Ishikawa (cell line): ENCODE measurements at regions not wholly inside any gene's neighbourhood (a gene's known extent, or its start where the extent isn't known, plus 50 kb on each side); places are given as distances from the start of the nearest gene placed in this dataset.
A peak's percentile ranks its signal among the peaks of the same experiment; 100 is the strongest.

Experiments used
- CREB1 ChIP-seq: IDR thresholded peaks from 2 replicates; pipeline ENCODE4 v1.6.1; 2012; ENCODE audit warnings: low read depth
- EGR1 ChIP-seq: IDR thresholded peaks from 2 replicates; pipeline ENCODE4 v1.6.1; 2012
- EP300 ChIP-seq: IDR thresholded peaks from 2 replicates; pipeline ENCODE4 v1.6.1; 2012; ENCODE audit warnings: borderline replicate concordance
- NFIC ChIP-seq: IDR thresholded peaks from 2 replicates; pipeline ENCODE4 v1.6.1; 2012
- RAD21 ChIP-seq: IDR thresholded peaks from 2 replicates; pipeline ENCODE4 v1.6.1; 2012; ENCODE audit warnings: low read depth
- TCF12 ChIP-seq: IDR thresholded peaks from 2 replicates; pipeline ENCODE4 v1.6.1; 2012; ENCODE audit warnings: low read depth
- YY1 ChIP-seq: IDR thresholded peaks from 2 replicates; pipeline ENCODE4 v1.6.1; 2012; ENCODE audit warnings: low read depth
- TF ChIP-seq, protein P1 (sequence below): IDR thresholded peaks from 2 replicates; pipeline ENCODE4 v1.6.1; 2012
- TF ChIP-seq, protein P2 (sequence below): IDR thresholded peaks from 2 replicates; pipeline ENCODE4 v1.6.1; 2012
- TF ChIP-seq, protein P3 (sequence below): IDR thresholded peaks from 2 replicates; pipeline ENCODE4 v1.6.1; 2012; ENCODE audit warnings: low read depth, mild to moderate bottlenecking

DNA sequence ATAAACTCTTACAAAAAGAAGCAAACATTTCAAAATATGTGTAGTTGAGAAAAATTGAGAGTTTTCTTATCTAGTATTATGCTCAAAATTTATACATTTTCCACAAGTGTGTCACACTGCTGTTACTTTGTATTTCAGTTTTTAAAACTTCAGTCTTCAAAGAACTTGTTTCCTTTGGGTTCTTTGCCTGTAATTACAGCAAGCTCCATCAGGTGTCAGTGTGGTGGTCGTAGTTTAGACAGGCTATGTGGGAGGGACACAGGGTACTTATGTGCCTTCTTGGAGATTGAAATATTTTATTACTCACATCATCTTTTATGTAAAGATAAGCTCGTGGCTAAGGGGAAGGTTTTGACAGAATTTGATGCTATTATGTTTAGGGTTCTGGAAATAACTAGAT is 360.5 kb downstream of the FGFR2 start:
- no peak for TF ChIP-seq EGR1
- TF ChIP-seq, protein P1, sequence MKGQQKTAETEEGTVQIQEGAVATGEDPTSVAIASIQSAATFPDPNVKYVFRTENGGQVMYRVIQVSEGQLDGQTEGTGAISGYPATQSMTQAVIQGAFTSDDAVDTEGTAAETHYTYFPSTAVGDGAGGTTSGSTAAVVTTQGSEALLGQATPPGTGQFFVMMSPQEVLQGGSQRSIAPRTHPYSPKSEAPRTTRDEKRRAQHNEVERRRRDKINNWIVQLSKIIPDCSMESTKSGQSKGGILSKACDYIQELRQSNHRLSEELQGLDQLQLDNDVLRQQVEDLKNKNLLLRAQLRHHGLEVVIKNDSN, result no peak
- TF ChIP-seq, protein P2, sequence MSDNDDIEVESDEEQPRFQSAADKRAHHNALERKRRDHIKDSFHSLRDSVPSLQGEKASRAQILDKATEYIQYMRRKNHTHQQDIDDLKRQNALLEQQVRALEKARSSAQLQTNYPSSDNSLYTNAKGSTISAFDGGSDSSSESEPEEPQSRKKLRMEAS, result no peak
- TF ChIP-seq CREB1, result no peak
- no peak for TF ChIP-seq YY1
- TF ChIP-seq RAD21, result peak; percentile 17; the same call in 1 of the 2 replicates
- no peak for TF ChIP-seq EP300
- no peak for TF ChIP-seq TCF12
- TF ChIP-seq NFIC, result no peak
- TF ChIP-seq, protein P3, sequence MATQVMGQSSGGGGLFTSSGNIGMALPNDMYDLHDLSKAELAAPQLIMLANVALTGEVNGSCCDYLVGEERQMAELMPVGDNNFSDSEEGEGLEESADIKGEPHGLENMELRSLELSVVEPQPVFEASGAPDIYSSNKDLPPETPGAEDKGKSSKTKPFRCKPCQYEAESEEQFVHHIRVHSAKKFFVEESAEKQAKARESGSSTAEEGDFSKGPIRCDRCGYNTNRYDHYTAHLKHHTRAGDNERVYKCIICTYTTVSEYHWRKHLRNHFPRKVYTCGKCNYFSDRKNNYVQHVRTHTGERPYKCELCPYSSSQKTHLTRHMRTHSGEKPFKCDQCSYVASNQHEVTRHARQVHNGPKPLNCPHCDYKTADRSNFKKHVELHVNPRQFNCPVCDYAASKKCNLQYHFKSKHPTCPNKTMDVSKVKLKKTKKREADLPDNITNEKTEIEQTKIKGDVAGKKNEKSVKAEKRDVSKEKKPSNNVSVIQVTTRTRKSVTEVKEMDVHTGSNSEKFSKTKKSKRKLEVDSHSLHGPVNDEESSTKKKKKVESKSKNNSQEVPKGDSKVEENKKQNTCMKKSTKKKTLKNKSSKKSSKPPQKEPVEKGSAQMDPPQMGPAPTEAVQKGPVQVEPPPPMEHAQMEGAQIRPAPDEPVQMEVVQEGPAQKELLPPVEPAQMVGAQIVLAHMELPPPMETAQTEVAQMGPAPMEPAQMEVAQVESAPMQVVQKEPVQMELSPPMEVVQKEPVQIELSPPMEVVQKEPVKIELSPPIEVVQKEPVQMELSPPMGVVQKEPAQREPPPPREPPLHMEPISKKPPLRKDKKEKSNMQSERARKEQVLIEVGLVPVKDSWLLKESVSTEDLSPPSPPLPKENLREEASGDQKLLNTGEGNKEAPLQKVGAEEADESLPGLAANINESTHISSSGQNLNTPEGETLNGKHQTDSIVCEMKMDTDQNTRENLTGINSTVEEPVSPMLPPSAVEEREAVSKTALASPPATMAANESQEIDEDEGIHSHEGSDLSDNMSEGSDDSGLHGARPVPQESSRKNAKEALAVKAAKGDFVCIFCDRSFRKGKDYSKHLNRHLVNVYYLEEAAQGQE, result no peak
